ENCODE measurements at regions not wholly inside any gene's neighbourhood (a gene's known extent, or its start where the extent isn't known, plus 50 kb on each side); places are given as distances from the start of the nearest gene placed in this dataset.
"Not testable (repeated sequence)": the region's sequence is repeated elsewhere in the genome, so short reads cannot be mapped to it uniquely, and the experiment has no call there.

DNA sequence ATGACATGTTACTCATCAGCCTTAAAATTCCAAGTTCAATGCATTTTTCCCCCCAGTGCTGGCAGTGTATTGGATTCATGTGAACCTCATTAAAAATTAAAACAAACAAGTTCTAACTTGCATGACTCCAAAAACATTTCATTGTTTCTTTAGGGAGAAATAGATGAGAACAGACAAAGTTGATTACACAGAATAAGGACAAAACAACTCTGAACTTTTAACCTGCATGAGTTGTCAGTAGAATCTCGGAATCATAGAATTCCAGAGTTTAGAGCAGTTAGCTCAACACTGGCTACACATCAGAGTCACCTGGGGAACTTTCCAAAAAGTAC is 127.5 kb downstream of the TMX1 start:
- DNase-seq (ENCODE audit: low spot score) = no peak
- H3K9me3 Mint-ChIP-seq (ENCODE audit: unreplicated experiment) = no peaks in the 10 kb centered on the region
- H3K27me3 Mint-ChIP-seq (ENCODE audit: unreplicated experiment) = peaks cover 1% of the 10 kb centered on the region
- no peak overlapping the region for H3K4me3 Mint-ChIP-seq (ENCODE audit: unreplicated experiment)
- no peaks in the 10 kb centered on the region for H3K4me1 Mint-ChIP-seq (ENCODE audit: unreplicated experiment)
- no peak overlapping the region for H3K27ac Mint-ChIP-seq (ENCODE audit: unreplicated experiment)
- no peaks in the 10 kb centered on the region for H3K36me3 Mint-ChIP-seq (ENCODE audit: low read depth, unreplicated experiment)
- TF ChIP-seq, protein P1, sequence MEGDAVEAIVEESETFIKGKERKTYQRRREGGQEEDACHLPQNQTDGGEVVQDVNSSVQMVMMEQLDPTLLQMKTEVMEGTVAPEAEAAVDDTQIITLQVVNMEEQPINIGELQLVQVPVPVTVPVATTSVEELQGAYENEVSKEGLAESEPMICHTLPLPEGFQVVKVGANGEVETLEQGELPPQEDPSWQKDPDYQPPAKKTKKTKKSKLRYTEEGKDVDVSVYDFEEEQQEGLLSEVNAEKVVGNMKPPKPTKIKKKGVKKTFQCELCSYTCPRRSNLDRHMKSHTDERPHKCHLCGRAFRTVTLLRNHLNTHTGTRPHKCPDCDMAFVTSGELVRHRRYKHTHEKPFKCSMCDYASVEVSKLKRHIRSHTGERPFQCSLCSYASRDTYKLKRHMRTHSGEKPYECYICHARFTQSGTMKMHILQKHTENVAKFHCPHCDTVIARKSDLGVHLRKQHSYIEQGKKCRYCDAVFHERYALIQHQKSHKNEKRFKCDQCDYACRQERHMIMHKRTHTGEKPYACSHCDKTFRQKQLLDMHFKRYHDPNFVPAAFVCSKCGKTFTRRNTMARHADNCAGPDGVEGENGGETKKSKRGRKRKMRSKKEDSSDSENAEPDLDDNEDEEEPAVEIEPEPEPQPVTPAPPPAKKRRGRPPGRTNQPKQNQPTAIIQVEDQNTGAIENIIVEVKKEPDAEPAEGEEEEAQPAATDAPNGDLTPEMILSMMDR (IDR thresholded peaks at IDR 0.05; ENCODE audit: unreplicated experiment) = no peak

DNA sequence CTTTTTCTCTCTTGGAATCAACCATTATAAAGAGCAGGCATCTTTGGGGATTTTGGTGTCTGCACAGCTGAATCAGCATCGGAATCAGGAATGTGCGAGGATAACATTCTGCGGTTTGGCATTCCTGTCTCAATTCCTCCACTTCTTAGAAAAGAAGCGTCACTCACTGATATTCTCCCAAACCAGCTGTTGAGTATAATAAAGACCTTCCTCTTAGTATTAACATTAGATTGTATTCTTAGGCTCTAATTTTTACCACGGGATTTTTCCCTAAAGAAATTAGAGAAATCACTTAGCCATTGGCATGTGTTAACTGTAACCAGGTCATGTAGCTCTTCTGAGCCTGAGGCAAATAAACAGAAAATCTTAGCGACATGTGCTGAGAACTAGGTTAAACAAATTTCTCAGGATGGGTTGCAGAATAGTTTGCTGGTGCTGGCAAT is 128.7 kb downstream of the TMX1 start:
- Mint-ChIP-seq H3K4me3 (ENCODE audit: unreplicated experiment) (no peak overlapping the region), H3K27ac (ENCODE audit: unreplicated experiment) (no peak overlapping the region), H3K36me3 (ENCODE audit: low read depth, unreplicated experiment) (no peaks in the 10 kb centered on the region), H3K27me3 (ENCODE audit: unreplicated experiment) (peaks cover 1% of the 10 kb centered on the region), H3K4me1 (ENCODE audit: unreplicated experiment) (no peaks in the 10 kb centered on the region), H3K9me3 (ENCODE audit: unreplicated experiment) (no peaks in the 10 kb centered on the region)
- DNase-seq (ENCODE audit: low spot score) = no peak
- TF ChIP-seq, protein P1 (IDR thresholded peaks at IDR 0.05; ENCODE audit: unreplicated experiment) = no peak

DNA sequence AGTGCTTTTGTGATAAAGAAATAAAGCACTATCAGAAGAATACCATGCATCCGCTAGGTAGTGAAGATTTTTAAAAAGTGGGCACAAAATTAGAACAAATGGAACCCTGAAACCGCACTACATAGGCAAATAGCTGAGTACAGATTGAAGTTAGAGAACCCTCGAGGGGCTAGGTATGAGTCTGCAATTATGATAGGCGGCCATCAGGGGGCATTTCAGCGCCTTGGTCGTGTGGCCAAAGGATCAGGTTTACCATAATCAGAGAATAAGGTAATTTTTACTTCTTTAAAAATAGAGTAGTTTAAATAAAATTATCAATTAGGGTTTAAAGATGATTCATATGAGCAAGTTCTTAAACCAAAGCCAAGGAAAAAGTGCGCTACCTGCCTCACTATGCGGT is 129.8 kb downstream of the TMX1 start:
- H3K4me3 Mint-ChIP-seq (ENCODE audit: unreplicated experiment) = no peak overlapping the region
- H3K9me3 Mint-ChIP-seq (ENCODE audit: unreplicated experiment) = no peaks in the 10 kb centered on the region
- H3K27ac Mint-ChIP-seq (ENCODE audit: unreplicated experiment) = no peak overlapping the region
- peaks cover 1% of the 10 kb centered on the region for H3K27me3 Mint-ChIP-seq (ENCODE audit: unreplicated experiment)
- peak; percentile 5 for DNase-seq (ENCODE audit: low spot score)
- no peaks in the 10 kb centered on the region for H3K36me3 Mint-ChIP-seq (ENCODE audit: low read depth, unreplicated experiment)
- H3K4me1 Mint-ChIP-seq (ENCODE audit: unreplicated experiment) = no peaks in the 10 kb centered on the region
- TF ChIP-seq, protein P1 (IDR thresholded peaks at IDR 0.05; ENCODE audit: unreplicated experiment) = peak; percentile 51

DNA sequence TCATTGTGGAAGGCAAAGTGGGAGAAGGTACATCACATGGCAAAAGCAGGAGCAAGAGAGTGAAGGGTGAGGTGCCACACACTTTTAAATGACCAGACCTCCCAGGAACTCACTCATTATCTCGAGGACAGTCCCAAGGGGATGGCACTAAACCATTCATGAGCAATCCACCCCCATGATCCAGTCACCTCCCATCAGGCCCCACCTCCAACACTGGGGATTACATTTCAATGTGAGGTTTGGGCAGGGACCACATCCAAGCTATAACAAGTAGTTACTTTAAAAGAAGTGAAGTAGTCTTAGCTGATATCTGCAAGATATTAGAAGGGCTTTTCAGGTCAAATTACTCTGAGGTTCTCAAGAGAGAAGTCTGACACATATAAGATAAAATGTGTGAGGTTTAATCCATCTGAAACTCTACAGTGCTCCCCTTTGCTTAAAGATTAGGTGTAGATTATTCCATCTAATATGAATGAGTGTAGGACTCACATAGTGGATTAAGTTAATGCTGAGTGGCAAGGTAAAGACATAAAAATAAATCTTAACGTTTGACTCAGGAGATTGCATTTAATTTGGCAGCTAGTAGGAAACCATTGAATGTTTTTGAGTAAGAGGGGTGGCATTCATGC is 130.8 kb downstream of the TMX1 start:
- H3K9me3 Mint-ChIP-seq (ENCODE audit: unreplicated experiment) = no peaks in the 10 kb centered on the region
- H3K27me3 Mint-ChIP-seq (ENCODE audit: unreplicated experiment) = peaks cover 1% of the 10 kb centered on the region
- DNase-seq (ENCODE audit: low spot score) = no peak
- H3K4me3 Mint-ChIP-seq (ENCODE audit: unreplicated experiment) = no peak overlapping the region
- no peaks in the 10 kb centered on the region for H3K4me1 Mint-ChIP-seq (ENCODE audit: unreplicated experiment)
- H3K36me3 Mint-ChIP-seq (ENCODE audit: low read depth, unreplicated experiment) = no peaks in the 10 kb centered on the region
- no peak overlapping the region for H3K27ac Mint-ChIP-seq (ENCODE audit: unreplicated experiment)
- TF ChIP-seq, protein P1 (IDR thresholded peaks at IDR 0.05; ENCODE audit: unreplicated experiment) = no peak

DNA sequence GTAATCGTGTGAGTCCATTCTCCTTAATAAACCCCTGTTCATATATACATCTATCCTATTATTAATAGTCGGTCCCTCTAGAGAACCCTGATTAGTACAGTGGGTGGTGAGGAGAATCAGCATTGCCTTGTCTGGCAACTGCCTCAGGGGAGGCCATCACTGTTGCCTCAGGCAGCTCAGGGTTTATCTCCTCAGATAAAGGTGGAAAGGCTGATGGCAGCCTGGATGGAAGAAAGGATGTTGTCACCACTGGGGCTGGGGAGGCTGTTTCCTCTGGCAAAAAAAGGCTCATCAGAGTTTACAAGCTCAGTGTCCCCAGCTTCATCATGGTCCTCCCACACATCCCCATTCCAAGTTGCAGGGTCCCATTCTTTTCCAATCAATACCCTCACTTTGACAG is 137.1 kb downstream of the TMX1 start:
- not testable (repeated sequence) for H3K4me1 Mint-ChIP-seq (ENCODE audit: unreplicated experiment); H3K27ac Mint-ChIP-seq (ENCODE audit: unreplicated experiment); H3K36me3 Mint-ChIP-seq (ENCODE audit: low read depth, unreplicated experiment); DNase-seq (ENCODE audit: low spot score); H3K4me3 Mint-ChIP-seq (ENCODE audit: unreplicated experiment); H3K9me3 Mint-ChIP-seq (ENCODE audit: unreplicated experiment); H3K27me3 Mint-ChIP-seq (ENCODE audit: unreplicated experiment)

Measured in endothelial cell (in vitro differentiated cells).